HG02759 (cell line): ENCODE measurements at regions not wholly inside any gene's neighbourhood (a gene's known extent, or its start where the extent isn't known, plus 50 kb on each side); places are given as distances from the start of the nearest gene placed in this dataset.
"Not testable (repeated sequence)": the region's sequence is repeated elsewhere in the genome, so short reads cannot be mapped to it uniquely, and the experiment has no call there.

Experiments
- ATAC-seq: cut with Tn5 transposase; IDR thresholded peaks from one replicate; pipeline ENCODE4 v1.9.1; 2021; ENCODE audit warnings: mild to moderate bottlenecking, moderate library complexity; ENCODE audit not compliant: unreplicated experiment

DNA sequence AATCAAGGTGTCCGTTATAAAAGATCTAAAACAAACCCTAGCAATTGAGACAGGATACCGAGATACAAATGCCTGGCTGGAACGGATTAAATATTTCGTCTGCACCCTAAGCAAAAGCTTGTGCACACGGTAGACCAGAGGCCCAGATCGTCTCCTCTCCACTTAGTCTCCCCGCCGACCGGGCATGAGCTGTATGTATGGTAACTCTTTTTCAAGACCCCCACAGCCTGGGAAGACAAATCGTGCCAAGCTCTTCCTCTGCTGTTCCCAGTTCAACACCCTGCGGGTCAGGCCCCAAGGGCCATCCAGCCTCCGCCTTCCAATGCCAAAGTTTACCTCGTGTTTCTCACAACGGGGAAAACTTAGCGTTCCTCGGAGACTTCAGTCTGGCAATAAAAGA, 285.7 kb upstream of the GALNT17 start:
- ATAC-seq: no peak

DNA sequence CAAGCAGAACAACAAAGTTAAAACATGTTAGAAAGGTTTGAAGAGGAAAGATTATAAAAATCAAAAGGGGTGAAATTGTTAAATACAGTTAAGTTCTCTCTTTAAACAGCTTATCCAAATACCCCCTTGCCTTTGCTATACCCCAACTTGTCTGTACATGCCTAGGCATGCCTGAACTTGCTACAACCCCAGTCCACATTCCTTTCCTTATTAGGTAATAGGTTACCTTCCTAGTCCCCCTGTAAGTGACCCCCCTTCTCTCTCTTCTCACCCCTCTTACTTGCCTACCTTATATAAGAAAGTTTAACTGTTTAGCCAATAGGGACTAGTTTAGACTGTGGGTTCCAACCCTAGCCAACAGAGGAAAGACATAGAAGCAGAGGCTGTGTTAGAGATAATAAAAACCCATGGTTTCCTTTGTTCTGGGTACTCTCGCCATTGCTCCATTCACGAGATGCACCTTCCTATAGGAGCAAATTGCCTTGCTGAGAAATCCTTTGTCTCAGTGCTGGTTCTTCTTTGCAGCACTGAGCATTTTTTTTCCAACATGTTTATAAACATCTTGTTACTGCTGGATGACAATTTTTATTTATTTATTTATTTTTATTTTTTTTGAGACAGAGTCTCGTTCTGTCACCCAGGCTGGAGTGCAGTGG, 282.2 kb upstream of the GALNT17 start:
- no peak for ATAC-seq

DNA sequence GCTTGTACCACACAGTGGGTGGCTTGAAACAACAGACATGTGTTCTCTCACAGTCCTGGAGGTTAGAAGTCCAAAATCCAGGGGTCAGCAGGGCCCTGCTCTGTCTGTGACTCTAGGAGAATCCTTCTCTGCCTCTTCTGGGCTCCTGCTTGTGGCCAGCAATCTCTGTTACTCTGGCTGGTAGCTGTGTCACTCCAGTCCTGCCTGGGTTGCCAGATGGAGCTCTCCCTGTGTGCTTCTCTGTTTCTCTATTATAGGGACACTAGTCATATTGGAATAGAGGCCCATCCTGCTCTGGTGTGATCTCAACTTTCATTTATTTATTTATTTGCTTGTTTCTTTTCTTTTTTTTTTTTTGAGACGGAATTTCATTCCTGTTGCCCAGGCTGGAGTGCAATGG, 276.6 kb upstream of the GALNT17 start:
- no peak for ATAC-seq

DNA sequence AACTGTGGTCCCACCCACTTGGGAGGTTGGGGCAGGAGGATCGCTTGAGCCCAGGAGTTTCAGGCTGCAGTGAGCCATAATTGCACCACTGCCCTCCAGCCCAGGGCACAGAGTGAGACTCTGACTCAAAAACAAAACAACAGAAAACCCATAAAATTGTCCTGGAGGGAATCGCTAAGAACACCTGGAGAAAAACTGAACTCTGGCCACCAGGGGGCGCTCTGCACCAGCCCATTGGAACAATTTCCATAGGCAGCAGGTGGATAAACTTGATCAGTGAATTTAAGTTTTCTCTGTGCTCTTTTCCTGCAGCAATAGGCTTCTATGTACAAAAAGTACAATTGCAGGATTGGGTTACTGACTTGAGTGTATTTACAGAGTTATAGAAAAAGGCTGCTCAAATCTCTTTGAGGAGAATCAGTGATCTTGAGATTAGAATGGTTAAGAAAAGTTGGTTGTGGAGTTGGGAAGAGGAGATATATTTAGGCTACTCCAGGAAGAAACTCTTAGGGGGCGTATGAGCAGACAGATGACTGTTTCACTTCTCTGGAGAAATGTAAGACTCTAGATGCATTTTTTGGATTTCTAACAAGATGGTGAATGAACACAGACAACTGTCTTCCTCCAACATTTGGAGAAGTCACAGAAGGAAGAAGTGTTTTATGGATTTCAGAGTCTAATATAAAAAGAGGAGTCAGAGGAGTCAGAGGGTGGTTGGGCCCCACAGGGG, 274.9 kb upstream of the GALNT17 start:
- no peak for ATAC-seq

DNA sequence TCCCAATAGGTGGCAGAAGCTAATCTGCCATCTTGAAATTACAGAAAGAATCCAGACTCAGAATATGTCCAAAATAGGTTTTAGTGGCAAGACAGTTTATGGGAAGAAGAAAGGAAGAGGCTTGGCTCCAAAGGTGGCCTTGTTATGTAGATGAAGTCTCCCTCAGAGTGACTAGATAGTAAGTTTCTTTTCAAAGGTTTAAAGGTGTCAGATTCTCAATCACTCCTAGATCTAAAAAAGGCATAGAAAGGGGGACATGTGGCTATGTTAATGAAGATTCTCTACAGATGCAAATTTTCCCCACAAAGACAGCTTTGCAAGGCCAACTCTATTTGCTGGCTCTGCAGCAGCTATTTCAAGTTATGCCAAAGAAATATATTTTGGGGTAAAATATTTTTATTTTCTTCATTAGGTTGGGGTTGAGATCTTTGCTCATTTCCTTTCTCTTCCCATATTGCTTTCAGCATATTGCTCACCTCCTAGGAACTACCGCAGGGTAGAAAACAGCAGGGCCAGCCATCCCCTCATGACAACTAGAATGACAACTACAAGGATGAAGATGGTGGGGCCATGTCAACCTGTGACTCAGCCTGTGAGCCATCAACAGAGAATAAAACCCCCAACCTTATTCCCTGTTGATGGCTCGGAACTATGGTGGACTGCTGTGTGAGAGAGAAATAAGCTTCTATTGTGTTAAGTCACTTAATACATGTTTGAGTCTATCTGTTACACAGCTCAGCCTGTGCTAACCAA, 274.0 kb upstream of the GALNT17 start:
- no peak for ATAC-seq

DNA sequence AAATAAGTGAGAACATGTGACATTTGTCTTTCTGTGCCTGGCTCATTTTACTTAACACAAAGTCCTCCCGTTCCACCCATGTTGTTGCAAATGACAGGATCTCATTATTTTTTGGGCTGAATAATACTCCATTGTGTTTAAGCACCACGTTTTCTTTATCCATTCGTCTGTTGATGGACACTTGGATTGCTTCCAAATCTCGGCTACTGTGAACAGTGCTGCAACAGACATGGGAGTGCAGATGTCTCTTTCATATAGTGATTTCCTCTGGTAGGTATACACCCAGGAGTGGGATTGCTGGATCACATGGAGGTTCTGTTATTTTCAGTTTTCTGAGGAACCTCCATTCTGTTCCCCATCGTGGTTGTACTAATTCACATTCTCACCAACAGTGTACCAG, 264.4 kb upstream of the GALNT17 start:
- ATAC-seq: no peak

DNA sequence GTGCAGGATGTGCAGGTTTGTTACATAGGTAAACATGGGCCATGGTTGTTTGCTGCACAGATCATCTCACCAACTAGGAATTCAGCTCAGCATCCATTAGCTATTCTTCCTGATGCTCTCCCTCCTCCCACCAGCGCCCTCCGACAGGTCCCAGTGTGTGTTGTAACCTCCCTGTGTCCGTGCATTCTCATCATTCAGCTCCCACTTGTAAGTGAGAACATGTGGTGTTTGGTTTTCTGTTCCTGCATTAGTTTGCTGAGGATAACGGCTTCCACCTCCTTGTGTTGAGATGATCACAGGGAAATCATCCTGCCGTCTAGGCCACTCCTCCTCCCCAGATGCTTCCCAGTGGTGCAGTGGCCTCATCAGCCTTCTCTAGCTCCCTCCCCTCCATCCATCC, 261.6 kb upstream of the GALNT17 start:
- ATAC-seq: no peak

DNA sequence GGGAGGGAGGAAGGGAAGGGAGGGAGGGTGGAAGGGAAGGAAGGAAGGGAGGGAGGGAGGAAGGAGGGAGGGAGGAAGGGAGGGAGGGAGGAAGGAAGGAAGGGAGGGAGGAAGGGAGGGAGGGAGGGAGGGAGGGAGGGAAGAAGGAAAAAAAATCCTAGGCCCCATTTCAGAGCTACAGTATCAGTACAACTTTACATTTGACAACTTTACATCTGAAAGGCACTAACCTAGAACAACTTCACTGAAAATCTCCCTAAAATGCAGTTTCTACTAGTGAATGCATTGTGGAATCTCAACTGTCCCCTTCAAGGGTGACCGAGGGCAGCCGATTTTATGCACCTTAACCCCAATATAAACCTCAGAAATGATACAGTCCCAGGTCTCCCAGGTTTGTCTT, 259.8 kb upstream of the GALNT17 start:
- ATAC-seq: no peak

DNA sequence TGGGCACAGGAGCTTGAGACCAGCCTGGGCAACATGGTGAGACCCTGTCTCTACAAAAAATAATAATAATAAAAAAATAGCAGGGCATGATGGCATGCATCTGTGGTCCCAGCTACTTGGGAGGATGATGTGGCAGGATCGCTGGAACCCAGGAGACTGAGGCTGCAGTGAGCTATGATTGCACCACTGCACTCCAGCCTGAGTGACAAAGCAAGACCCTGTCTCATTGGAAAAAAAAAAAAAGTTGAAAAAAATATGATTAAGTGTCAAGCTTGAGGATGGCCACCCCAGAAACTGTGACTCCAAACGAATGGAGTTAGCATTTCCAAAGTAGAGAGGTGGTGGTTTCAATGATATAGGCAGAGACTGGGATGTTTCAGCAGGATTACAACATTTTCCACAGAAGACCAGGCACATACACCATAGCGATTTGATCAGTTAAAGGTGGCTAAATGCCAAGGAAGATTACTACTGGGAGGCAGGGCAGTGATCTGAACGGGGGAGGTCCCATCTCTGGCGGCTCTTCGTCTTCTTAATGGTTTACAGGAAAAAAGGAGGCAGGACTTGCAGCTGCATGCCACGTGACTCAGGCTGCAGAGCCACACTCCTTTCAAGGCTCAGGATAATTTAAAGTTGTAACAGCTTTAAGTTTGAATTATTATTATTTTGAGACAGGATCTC, 250.6 kb upstream of the GALNT17 start:
- ATAC-seq: no peak

DNA sequence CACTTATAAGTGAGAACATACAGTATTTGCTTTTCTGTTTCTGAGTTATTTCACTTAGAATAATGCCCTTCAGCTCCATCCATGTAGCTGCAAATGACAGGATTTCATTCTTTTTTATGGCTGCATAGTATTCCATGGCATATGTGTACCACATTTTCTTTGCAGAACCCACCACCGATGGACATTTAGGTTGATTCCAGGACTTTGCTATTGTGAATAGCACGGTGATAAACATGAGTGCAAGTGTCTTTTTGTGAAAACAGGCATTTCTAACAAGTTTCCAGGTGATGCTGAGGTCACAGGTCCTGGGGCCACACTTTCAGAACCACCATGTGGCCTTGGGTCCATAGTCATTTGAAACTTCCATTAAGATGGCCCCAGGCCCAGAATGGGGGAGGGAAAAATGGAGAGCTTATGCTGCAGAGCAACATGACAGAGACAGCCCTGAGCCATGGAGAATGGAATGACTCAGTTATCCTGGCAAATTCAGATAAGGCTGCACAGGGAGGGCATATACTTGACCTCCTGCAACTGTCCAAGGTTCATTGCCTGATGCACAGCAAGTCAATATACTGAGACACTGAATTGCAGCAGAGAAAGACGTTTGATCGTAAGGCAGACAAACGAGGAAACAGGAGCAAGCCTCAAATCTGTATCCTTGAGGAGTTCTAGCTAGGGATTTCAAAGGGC, 248.0 kb upstream of the GALNT17 start:
- ATAC-seq: no peak

DNA sequence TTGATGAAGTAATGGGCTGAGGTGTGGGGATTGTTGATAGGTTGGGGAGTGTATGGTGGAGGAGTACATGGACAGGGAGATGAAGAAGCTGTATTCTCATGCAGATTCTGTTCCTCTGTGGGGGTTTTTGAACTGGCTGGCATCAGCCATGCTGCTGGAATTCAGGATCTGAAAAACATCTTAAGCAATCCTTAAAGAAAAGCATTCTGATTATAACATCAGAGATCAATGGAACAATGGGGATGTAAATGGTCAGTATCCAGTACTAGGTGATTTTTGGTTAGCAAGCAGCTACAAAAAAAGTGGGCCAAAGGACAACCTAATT, 247.5 kb upstream of the GALNT17 start:
- ATAC-seq: no peak

DNA sequence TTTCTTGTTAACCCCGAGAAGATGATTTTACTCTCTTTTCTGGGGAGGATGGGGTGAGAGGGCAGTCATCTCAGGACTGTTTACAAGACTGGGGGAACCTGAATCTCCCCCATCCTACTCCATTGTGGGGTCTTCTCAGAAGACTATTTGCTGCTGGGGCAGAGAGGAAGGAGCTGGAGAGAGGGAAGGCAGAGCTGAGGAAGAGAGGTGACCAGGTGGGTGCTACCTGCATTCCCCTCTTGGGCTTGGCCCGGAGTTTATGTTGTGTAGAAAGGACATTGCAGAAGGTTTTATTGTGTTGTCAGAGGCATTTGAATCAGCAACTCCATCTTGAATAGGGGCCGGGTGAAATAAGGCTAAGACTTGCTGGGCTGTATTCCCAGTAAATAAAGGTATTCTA, 247.1 kb upstream of the GALNT17 start:
- ATAC-seq: no peak

DNA sequence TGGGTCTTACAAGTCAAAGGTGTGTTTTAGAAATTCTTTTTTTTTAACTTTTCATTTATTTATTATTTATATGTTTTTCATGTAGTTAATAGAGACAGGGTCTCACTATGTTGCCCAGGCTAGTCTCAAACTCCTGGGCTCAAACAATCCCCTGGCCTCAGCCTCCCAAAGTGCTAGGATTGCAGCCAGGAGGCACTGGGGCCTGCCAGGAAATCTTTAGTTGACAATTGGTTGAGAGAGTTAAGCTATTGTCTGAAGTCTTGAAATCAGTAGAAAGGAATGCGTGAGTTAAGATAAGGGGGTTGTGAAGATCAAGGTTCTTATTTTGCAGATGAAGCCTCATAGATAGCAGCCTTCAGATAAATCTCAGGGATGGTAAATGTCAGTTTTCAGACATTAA, 245.4 kb upstream of the GALNT17 start:
- ATAC-seq: no peak

DNA sequence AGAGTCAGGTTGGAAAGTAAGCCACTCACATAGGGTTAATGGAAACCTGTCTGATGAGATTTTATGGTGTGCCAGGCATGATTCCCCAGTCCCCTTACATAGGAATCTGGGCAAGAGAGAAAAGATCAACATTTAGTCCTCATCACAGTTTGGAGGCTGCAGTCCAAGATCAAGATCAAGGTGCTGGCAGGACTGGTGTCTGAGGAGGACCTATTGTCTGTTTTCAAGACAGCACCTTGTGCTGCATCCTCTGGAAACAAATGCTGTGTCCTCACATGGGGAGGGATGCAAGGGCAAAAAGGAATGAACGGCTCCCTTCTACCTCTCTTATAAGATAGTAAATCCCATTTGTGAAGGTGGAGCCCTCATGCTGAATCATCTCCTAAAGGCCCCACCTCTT, 244.8 kb upstream of the GALNT17 start:
- ATAC-seq: no peak

DNA sequence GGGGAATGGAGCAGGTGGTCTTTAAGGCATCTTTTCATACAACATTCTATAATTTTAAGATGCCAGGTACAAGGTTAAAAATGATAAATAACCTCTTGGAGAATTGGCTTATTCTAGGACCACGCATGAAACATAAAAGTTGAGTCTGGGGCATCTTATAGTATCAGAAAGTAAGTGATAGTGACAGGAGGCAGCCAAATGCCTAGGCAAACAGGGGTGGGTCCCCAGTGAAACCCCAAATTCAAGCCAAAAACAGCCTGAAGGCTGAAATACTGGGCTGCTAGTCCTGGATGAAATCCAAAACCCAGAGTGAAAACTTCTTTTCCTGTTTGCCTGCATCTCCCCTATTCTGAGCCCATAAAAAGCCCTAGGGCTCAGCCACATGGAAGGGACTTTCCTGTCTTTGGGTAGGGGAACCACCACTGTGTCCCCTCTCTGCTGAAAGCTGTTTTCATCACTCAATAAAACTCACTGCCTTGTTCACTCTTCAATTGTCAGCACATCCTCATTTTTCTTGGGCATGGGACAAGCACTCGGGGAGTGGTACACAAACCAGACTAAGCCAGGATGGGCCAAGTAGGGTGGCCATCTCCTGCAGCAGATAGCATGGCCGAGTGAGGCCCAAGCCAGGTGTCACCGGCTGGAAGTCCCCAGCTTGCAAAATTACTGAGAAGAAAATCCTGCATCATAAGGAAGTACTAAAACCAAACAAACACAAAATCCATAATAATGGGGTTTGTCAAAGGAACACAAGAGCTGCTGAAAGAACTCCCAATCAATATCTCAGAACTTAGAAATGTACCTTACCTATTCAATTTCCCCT, 241.6 kb upstream of the GALNT17 start:
- ATAC-seq: peak; percentile 61

DNA sequence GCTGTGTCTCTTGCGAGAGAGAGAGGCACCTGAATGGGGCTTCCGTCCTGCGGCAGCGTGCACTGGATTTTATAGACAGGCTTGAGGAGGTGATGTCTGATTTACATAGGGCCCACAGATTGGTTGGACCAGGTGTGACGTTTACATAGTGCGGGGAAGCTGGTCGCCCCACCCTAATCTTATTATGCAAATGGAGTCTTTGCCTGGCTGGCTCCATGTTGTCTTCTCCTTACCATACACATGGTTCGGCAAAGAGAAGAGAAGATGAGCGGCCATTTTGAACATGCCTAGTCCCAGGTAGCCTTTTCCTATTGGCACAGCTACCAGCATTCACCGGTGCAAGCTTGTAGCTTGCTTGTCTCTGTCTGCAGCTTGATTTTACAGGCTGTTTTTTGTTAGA, 238.5 kb upstream of the GALNT17 start:
- no peak for ATAC-seq

DNA sequence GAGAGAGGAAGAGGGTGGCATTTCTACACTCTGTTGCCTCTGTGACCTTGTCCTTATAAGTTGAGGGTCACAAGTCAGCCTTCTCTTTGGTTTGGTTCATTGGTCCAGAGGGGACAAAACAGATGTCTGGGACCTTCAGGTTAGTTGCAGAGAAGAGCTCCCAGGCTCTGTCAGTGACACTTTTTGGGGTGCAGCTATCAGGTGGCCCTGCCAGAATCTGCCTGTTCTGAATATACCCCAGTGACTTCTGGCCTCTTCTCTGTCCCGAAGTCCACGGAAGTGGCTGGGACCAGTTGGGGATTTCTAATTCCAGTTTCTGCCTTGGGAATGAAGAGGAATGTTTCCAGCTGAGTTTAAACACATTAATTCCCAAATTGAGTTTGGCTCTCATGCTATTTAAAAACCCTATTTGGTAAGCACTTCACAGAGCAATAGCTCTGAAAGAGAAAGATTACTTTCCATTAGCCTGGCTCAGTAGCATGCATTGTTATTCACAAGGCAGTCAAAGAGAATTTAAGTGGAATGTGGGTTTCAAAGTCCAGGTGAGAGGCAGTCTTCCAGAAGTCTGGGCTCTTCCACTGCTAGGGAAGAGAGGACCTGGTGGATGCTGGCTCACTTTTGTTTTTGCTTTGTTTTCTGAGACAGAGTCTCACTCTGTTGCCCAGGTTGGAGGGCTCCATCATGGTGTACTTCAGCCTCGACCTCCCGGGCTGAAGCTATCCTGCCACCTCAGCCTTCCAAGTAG, 237.8 kb upstream of the GALNT17 start:
- ATAC-seq: no peak

DNA sequence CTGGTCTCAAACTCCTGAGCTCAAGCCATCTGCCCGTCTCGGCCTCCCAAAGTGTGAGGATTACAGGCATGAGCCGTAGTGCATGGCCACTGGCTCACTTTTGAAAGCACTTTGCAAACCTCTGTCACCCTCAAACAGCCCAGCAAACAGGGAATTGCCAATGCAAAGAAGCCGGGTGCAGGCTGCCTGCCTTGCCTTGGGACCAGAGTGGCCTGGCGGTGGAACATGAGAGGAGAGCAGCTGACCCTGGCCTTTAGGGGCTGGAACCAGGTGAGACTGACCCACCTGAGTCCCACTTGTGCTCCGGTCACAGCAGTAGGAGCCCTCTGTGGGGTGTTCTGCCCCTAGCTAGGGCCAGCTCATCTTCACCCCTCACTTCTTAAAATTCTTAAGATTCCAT, 237.1 kb upstream of the GALNT17 start:
- ATAC-seq: no peak

DNA sequence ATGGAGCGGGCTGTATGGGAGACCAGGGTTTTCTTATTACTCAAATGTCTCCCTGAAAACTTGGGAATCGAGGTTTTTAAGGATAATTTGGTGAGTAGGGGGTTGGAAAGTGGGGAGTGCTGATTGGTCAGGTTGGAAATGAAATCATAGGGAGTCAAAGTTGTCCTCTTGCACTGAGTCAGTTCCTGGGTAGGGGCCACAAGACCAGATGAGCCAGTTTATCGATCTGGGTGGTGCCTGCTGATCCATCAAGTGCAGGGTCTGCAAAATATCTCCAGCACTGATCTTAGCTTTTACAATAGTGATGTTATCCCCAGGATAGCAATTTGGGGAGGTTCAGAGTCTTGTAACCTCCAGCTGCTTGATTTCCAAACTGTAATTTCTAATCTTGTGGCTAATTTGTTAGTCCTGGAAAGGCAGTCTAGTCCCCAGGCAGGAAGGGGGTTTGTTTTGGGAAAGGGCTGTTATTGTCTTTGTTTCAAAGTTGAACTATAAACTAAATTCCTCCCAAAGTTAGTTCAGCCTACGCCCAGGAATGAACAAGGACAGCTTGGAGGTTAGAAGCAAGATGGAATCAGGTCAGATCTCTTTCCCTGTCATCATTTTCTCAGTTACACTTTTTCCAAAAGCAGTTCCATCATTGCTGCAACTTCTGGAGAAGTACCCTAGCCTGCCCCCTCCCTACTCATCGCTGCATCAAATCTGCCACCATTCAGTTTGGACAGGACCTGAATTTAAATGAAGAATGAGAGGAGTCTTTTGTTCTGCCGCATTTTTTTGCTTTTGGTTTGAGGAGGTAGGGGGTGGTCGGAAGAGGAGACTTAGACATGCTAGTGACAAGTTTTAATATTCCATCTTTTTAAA, 236.4 kb upstream of the GALNT17 start:
- ATAC-seq: not testable (repeated sequence)
